ENCODE measurements at regions not wholly inside any gene's neighbourhood (a gene's known extent, or its start where the extent isn't known, plus 50 kb on each side); places are given as distances from the start of the nearest gene placed in this dataset.

GRCh38 chr20:41935259-41935791 lies 317.1 kb upstream of the CHD6 start:
- TF ChIP-seq SMC3 (IDR thresholded peaks at IDR 0.05; ENCODE audit: low read length) (no peak), PHF20 (CRISPR knock-in tag; IDR thresholded peaks at IDR 0.05) (no peak), POLR2A (IDR thresholded peaks at IDR 0.05; ENCODE audit: insufficient read depth in 1 of 2, low read depth in 2 of 2, low read length in 2 of 2) (no peak), ZNF318 (CRISPR knock-in tag; IDR thresholded peaks at IDR 0.05) (no peak)
